ENCODE measurements at regions not wholly inside any gene's neighbourhood (a gene's known extent, or its start where the extent isn't known, plus 50 kb on each side); places are given as distances from the start of the nearest gene placed in this dataset.
A peak's percentile ranks its signal among the peaks of the same experiment; 100 is the strongest.
"Not testable (repeated sequence)": the region's sequence is repeated elsewhere in the genome, so short reads cannot be mapped to it uniquely, and the experiment has no call there.

DNA sequence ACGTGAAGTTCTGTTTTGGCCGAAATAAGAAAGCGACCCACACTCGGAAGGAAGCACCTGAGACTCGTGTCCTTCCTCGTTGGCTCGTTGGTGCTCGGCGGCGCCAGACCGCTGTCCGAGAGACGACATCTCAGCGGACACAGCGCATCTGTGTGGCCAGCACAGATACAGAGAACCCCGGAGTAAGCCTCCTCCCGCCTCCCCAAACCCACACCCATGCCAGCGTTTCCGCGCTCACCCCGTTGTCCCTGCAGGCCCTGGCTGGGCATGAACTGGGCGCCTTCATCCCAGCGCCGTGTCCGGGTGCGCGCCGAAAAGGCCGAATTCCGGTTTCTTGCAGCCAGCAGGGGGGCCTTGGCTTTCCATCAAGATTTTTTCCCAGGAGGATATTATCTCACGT is 127.6 kb downstream of the SOX1 start:
- no peak for DNase-seq

DNA sequence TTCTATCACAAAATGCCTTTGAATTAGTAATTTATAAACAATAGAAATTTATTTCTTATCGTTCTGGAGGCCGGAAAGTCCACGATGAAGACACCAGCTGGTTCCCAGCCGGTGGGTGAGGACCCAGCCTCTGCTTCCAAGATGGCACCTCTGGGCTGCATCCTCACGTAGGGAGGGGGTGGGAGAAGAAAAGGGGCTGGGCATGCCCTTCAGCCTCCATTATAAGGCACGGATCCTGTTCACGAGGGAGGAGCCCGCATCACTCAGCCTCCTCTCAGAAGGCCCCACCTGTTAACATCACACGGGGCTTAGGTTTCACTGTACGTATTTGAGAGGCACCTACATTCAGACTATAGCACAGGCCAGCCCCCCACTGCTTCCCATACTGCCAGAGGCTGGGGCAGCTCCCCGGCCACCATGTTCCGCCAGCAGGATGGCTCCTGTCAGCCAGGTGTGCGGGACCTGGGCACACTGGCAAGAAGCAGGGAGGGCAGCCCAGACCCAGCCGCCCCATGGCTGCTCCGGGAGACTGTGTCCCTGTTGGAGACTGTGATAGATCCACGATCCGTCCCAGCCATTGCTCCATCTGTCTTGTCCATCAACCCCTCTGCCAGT is 131.6 kb downstream of the SOX1 start:
- DNase-seq, result no peak

DNA sequence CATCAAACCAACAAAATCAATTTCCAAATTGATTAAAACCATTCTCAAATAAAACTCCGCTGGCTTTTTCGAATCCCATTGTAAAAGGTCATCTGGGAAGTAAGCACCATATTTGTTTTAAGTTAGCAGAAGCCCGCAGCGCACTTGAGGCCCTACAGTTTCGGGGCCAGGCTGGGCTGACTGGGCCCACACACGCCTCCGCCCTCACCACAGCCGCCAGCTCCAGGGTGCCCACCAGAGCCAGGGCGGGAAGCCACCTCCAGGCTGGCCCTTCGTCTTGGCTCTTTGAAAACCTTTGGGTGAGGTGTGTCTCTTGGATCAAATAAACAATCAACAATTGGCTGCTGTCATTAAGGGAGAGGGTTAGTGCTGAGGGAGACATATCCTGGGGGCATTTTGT is 133.3 kb downstream of the SOX1 start:
- DNase-seq, result no peak

DNA sequence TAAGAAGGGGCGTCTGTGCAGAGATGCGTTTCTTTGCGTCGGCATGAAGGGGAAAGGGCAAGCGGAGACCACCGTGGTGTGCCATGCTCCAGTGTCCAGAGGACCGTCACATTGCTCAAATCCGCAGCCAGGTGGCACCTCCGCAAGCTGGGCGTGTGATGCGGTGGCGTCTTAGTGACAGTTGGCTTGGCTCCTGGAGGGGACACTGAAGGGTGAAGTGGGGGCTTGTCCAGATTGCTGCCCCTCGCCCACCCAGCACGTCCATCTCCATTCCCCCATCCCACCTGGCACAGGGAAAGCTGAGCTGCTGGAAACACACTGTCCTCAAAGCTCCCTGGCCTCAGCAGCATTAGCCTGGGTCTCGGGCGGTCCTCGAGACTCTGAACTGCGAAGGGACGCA is 135.3 kb downstream of the SOX1 start:
- DNase-seq, result no peak

DNA sequence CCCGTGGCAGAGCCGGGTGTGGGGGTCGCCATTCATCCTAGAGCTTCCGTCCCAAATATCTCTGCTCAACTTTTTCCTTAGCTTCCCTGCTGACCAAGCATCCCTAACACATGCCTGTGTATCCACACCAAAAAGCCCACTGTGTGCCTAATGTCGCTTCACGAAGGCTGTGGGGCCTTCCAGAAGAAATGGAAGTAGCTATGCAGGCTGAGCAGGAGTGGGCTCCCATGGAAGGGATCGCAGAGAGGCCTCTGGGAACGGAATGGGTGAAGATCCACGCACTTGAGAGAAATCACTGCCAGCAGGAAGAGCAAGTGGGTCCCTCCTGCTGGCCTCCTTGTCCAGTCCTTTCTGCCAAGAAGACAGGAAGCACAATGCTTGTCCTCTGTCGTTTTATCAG is 136.0 kb downstream of the SOX1 start:
- no peak for DNase-seq

DNA sequence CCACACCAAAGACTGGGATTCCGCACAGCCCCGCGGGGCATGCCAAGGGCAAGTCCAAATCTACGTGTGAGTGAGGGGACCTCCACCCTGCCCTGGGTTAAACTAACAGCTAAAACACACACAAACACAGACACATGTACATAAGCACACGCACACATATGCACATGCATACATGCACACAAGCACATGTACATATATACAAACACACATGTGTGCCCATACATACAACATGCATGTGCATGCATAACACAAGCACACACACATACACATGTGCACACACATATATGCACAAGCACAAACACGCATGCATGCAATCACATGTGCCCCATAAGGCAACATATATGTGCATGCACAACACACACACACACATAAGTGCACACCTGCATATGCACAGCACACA is 136.7 kb downstream of the SOX1 start:
- DNase-seq, result no peak

DNA sequence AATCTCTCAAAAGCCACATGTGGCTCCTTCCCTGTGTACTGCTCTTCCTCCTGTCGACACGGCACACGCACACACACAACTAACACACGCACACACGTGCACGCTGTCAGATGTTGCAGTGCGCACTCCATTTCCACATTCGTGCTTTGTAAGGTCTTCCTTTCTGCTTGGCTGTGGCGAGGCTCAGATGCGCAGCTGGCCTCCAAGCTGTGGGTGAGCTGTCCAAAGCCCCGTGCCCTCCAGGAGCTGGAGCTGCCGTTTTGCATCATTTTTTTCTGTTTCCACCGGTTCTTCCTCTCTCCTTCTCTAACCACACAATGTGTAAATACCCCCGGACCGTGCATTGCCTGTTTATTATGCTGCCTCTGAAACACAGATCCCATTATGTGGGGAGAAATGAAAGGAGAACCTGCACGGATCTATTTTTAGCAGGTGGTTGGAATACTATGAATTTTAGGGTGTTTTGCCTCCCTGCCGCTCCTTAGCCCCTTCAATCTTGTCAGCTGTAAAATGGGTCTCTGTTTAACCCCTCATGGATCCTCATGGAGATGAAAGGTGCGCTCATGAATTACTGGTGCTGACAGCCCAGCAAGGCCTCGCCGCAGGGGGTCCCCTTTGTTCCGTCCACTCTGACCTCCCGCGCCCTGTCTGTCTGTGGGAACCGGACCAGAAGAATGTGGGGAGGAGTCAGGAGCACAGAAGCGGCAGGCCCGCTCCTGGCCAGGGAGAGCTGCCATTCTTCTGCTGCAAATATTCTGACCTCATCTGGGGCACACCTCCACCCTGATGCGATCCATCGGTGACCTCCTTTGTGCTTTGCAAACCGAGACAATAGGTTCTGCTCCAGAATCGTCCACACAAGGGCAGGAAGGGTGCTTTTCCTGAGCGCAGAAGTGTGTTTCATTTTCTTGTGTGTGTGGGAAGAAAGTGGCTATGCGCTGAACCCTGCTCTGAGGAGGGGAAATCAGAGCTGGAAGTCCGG is 137.7 kb downstream of the SOX1 start:
- no peak for DNase-seq

DNA sequence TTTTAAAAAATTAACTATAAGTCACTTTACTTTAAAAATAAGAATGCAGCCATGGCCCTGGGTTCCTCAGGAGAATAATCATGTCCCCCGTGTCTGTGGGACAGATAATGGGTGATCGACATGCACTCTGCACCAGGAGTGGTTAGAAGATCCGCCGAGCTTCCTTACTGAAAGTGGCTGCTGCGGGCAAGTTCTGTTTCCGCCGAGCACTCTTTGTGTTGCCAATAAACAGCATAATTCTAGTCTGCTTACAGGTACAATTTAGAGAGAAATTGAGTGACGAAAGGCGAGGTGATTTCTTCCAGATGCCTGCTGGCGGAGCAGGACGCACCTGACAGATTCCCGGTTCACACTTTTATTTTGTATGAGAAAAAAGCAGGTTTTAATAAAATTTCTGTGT is 139.0 kb downstream of the SOX1 start:
- no peak for DNase-seq

DNA sequence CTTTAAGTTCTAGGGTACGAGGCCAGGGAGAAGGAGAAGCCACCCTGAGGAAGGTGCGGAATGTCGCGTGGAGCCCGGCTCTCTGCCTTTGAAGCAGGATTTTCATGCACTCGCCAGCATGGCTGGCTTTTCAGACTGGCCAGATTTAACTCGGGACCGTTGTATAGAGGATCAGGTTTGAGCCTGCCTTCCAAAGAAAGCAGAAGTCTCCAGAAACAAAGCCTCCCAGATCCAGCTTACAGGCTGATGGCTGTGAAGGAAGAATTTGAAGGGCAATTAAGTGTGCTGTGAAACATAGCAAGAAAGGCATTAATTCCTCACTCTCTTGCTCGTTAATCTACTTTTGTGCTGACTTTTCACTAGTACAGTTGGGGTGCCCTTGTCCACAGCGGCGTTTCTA is 140.2 kb downstream of the SOX1 start:
- no peak for DNase-seq

DNA sequence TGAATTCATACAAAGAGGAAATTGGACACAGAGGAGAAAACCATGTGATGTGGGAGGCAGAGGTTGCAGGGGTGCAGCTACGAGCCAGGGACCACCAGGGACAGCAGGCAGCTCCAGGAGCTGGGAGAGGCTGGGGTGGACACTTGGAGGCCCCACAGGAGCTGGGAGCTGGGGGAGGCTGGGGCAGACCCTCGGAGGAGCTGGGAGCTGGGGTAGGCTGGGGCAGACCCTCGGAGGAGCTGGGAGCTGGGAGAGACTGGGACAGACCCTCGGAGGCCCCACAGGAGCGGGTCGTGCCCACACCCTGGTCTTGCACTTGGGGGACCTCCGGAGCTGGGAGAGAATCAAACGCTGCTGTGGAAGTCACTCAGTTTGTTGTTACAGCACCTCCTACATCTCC is 141.7 kb downstream of the SOX1 start:
- DNase-seq, result no peak

DNA sequence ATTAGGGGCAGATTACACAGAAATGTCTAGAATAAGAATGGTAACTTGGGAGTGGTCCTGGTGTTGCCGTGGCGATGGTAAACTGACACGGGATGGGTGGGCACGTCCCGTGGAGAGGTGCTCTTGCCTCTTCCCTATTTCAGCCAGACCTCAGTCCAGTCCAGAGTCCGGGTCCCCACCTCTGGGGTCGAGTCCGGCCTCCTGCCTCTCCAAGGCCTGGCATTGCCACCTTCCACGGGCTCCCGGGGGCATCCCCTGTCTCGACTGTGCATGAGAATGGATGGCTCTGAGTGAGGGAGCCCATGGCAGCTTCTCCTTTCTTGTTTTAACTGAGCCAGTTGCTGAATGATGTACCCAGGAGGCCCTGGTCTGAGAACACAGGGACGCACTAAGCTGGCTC is 142.3 kb downstream of the SOX1 start:
- no peak for DNase-seq

DNA sequence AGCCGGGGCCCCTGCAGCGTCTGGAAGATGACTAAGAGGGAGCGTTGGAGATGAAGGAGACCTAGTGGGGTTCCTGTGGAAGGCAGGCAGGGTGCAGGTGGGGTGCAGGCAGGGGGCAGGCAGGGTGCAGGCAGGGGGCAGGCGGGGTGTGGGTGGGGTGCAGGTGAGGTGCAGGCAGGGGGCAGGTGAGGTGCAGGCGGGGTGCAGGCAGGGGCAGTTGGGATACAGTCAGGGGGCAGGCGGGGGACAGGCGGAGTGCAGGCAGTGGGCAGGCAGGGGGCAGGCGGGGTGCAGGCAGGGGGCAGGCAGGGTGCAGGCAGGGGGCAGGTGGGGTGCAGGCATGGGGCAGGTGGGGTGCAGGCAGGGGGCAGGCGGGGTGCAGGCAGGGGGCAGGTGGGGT is 142.8 kb downstream of the SOX1 start:
- DNase-seq, result no peak

DNA sequence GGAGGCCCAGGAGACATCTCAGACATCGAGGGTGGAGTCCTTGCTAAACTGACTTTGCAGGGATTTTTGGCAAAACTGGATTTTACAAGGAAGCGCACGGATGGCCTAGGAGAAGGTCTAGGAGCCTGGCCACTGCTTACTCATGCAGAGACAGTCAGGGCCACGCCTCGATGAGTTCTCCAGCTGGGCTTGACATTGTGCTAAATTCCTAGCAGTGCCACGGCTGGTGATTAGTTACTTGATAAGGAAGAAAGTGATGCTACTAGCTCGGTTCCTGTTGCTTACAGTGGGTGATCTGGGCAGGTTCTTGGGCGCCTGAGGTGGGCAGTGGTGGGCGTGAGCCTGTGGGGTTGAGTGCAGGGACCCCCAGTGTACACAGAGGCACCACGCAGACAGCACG is 143.4 kb downstream of the SOX1 start:
- DNase-seq, result peak; percentile 2

DNA sequence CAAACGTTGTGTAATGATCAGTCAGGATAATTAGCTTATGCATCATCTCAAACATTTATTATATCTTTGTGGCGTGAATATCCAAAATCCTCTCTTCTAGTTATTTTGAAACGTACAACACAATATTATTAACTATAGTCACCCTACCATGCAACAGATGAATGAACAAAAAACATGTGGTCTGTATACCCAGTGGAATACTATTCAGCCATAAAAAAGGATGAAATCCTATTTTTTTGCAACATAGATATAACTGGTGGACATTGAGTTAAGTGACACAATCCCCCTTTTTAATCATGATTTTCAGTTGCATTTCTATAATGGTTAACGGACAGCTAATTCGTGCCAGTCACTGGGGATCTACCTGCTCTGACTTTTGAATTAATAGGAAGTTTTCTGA is 145.6 kb downstream of the SOX1 start:
- DNase-seq, result no peak

DNA sequence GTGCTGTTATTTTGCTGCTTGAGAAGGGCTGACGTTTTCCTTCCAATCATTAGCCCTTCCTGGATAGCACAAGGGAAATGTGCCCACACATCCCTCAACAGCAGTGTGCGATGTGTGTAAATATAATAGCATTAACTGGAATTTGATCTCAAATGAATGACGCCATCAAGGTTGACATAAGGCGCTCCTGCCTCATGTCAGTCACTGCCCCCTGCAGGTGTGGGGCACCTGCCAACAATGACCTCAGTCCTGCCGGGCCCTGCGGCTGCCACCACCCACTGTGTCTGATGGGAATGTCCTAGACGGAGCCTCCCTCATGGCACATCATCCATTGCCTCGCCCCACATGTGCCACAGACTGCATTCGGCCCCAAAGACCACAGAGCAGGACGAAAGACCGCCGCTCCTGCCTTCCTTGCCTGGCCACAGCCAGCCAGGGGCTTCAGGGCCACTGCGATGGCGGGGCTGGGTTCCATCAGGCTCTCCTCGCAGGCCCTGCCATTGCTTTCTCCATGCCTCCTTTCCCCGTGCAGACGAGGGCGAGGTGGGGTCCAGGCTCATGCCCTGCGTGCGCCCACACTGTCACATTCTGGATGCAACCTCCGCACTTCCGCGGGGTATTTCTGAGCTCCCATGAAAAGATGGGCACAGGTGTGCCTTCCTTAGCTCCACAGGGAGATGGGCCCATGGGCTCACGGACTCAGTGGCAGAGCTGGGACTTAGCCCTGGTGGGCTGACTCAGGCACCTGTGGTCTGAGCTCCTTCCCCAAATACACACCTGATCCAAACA is 146.7 kb downstream of the SOX1 start:
- no peak for DNase-seq

DNA sequence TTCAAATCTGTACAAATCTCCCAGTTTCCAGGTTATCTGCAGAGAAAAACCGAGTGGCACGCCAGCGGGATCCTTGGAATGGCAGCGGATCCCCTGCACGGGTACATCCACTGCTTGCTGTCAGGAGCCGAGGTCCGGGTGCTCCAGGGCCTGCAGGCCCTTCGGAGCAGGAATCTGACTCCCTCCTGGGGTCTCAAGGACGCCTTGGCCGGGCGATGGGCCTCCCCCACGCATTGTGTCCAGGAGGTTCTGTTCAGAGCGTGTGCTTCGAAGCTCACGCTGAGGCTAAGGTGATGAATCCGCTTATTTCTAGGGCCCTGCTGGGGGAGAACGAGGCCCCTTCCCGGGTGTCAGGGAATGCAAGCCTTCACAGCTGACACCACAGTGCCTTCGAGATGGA is 148.9 kb downstream of the SOX1 start:
- DNase-seq, result no peak

DNA sequence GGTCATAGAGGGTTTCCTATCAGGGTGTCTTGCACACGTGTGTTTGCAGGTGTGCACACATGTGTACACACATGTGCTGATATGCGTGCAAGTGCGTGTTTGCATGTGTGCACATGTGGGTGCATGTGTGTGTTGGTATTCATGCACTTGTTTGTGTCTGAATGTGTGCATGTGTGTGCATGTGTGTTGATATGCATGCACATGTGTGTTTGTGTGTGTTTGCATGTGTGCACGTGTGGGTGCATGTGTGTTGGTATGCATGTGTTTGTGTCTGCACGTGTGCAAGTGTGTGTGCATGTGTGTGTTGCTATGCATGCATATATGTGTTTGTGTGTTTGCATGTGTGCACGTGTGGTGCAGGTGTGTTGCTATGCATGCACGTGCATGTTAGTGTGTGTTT is 150.5 kb downstream of the SOX1 start:
- no peak for DNase-seq

DNA sequence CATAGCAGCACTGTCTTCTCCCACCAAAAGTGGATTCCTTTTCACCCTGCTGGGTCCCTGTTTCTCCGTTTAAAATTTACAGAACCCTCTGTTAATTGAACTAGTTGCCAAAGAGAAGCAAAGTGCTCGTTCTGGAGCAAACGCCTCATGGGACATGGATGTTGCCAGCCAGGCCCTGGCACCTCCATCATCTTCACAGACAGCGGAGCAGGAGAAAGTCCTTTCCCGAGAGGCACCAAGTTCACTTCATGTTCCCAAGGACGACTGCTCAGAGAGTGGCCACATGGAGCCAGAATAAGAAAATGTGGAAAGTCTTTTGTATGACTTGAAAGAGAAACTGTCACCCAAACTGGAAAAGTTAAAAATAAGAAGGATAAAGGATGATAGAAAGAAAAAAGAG is 151.5 kb downstream of the SOX1 start:
- no peak for DNase-seq

DNA sequence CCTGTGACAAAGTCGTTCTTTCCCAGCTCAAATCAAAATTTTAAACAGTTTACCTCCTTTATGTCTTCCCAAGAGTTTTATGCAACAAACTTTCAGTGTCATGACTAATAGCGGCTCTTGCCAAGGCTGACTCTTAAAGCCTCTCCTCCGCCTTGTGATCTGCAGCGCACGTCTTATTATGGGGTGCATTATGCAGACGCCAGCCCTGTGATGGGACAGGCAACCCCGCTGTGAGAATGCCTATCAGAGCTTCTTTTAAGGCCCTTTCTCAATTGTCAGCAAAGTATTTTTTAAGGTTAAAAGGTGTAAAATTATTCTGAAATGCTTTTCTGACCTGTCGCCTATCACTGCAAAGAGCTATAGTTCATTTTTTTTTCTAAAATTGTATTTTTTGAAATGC is 152.8 kb downstream of the SOX1 start:
- no peak for DNase-seq

DNA sequence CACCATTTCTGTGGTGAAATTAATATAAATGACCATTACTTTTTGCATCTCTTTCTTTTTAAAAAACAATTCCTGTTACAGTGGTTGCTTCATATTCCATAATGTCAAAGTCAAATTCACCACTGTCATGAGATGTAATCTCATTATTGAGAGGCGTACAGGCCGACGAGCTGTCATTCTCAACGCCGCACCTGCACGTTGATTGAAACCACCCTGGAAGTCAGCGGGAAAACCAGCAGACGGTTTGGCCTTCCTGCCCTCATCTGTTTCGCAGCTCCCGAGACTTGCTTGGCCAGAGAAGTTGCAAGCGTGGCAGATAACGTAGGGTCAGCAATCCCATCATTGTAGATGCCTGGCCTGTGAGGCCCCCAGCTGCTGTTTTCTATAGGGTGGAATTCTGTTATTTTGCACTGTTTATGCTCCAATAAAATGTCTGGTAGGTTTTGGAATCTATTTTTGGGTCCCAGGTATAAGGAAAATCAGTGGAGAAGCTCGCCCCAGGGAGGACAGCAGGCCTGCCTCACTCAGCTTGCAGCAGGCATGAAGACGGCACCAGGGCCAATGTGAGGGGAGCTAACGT is 153.4 kb downstream of the SOX1 start:
- DNase-seq, result no peak

DNA sequence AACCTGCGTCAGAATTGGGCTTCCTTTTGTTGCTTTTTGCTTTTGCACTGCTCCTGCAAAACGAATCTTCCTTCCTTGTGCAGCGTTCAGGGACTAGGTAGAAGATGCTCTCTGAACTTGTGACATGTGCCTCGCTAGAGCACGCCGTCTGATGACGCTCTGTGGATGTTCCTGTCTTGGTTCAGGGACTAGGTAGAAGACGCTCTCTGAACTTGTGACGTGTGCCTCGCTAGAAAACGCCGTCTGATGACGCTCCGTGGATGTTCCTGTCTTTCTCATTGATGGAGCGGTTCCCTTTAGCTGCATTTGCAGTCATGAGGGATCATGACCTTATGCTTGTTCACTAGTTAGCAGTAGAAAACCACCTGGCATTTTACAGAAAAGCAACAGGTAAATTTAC is 154.0 kb downstream of the SOX1 start:
- no peak for DNase-seq

DNA sequence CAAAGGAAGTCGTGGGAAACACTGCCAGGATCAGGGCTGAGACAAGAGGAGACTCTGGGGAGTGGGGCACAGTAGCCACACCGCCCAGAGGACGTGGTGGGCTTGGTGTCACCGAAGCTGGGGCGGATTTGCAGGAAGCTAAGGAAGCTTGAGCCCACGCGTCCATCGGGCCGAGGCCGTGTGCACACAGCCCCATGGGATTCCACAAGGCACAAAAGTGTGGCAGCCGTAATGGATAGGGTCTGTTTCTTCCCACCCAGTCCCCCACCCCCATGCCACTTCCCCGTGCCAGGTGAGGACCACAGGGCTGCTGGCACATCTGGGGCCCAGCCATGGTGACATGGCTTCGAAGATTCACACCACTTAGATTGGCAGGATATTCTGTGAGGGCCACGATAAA is 153.2 kb upstream of the SPACA7 start:
- DNase-seq, result no peak

DNA sequence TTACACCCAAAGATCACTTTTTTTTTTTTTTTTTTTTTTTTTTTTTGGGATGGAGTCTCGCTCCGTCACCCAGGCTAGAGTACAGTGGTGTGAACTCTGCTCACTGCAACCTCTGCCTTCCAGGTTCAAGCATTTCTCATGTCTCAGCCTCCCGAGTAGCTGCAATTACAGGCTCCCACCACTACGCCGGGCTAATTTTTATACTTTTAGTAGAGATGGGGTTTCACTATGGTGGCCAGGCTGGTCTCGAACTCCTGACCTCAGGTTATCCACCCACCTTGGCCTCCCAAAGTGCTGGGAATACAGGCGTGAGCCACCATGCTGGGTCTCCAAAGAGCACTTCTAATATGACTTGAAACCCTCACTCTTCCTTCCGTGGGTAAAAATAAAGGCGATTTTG is 152.2 kb upstream of the SPACA7 start:
- not testable (repeated sequence) for DNase-seq
